Sigmoid colon (tissue), 3 donors: ENCODE measurements at regions not wholly inside any gene's neighbourhood (a gene's known extent, or its start where the extent isn't known, plus 50 kb on each side); places are given as distances from the start of the nearest gene placed in this dataset.

ENCODE experiments used
- POLR2A ChIP-seq, 2 donors: fragments of 450-650 bp; IDR thresholded peaks; one replicate each; pipeline ENCODE4 v1.6.1; 2016; ENCODE audit warnings: antibody characterized with exemption in 2 of 2, mild to moderate bottlenecking in 2 of 2, moderate library complexity in 2 of 2
- TF ChIP-seq, protein P1 (sequence below), 4 experiments: fragments of 450-650 bp in 3 of 4; fragments of 200-600 bp in 1 of 4; IDR thresholded peaks; one replicate each; pipeline ENCODE4 v1.5.1; 2016 to 2019; ENCODE audit warnings: antibody characterized with exemption in 4 of 4, mild to moderate bottlenecking in 3 of 4, moderate library complexity in 2 of 4

- no peak for TF ChIP-seq POLR2A (IDR thresholded peaks at IDR 0.05)
- TF ChIP-seq, protein P1, sequence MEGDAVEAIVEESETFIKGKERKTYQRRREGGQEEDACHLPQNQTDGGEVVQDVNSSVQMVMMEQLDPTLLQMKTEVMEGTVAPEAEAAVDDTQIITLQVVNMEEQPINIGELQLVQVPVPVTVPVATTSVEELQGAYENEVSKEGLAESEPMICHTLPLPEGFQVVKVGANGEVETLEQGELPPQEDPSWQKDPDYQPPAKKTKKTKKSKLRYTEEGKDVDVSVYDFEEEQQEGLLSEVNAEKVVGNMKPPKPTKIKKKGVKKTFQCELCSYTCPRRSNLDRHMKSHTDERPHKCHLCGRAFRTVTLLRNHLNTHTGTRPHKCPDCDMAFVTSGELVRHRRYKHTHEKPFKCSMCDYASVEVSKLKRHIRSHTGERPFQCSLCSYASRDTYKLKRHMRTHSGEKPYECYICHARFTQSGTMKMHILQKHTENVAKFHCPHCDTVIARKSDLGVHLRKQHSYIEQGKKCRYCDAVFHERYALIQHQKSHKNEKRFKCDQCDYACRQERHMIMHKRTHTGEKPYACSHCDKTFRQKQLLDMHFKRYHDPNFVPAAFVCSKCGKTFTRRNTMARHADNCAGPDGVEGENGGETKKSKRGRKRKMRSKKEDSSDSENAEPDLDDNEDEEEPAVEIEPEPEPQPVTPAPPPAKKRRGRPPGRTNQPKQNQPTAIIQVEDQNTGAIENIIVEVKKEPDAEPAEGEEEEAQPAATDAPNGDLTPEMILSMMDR (IDR thresholded peaks at IDR 0.05) = no peak
Measured at GRCh38 chr10:21359202-21359601, 166.3 kb downstream of the SKIDA1 start.
